Skin of body (tissue), 2 donors: ENCODE measurements at regions not wholly inside any gene's neighbourhood (a gene's known extent, or its start where the extent isn't known, plus 50 kb on each side); places are given as distances from the start of the nearest gene placed in this dataset. TPM values are rescaled to one million over a fixed set of nuclear protein-coding genes. Genes with fewer than 3 reads are reported as not detected.
"Not testable (repeated sequence)": the region's sequence is repeated elsewhere in the genome, so short reads cannot be mapped to it uniquely, and the experiment has no call there.

Experiments
- DNase-seq: peaks from one replicate; lab custom pipeline; 2025; lab: John Stamatoyannopoulos, UW
- small RNA-seq: library from RNA; depleted of rRNA; stranded (forward); fragments of <200 nt; gene quantifications from one replicate; pipeline ENCODE3, GENCODE V24; 2014; ENCODE audit warnings: low replicate concordance

- not testable (repeated sequence) for DNase-seq
Observed at GRCh38 chr2:89293399-89293798, 601.9 kb downstream of the RPIA start.

- DNase-seq = not testable (repeated sequence)
Observed at GRCh38 chr2:89294335-89294734, 602.9 kb downstream of the RPIA start.

GRCh38 chr2:89296820-89297398 is 605.4 kb downstream of the RPIA start:
- DNase-seq = not testable (repeated sequence)

- not testable (repeated sequence) for DNase-seq
Observed at GRCh38 chr2:89299196-89299595, 607.7 kb downstream of the RPIA start.

GRCh38 chr2:89305623-89306022 is 614.1 kb downstream of the RPIA start:
- DNase-seq = not testable (repeated sequence)

GRCh38 chr2:89306869-89307637 is 615.6 kb downstream of the RPIA start:
- not testable (repeated sequence) for DNase-seq

GRCh38 chr2:89318990-89319389 is 627.5 kb downstream of the RPIA start:
- not testable (repeated sequence) for DNase-seq

GRCh38 chr2:89325894-89326293 is 634.4 kb downstream of the RPIA start:
- DNase-seq = not testable (repeated sequence)

GRCh38 chr2:89326455-89326854 is 635.0 kb downstream of the RPIA start:
- not testable (repeated sequence) for DNase-seq

- DNase-seq = not testable (repeated sequence)
Observed at GRCh38 chr2:89328790-89329189, 637.3 kb downstream of the RPIA start.

Small RNA genes in the stretch of these regions (small RNA-seq; reads per million reads assigned to genes)
- gene IGKJ1 (not detected), gene IGKJ3 (not detected), gene IGKJ4 (not detected), gene IGKJ5 (not detected), gene IGKV1-35 (not detected), gene IGKV2-19 (not detected), gene IGKV2-36 (not detected), gene IGKV2-38 (not detected), gene IGKV3-25 (not detected), gene IGKV7-3 (not detected), gene MIR4436A (not detected)
